ENCODE measurements at regions not wholly inside any gene's neighbourhood (a gene's known extent, or its start where the extent isn't known, plus 50 kb on each side); places are given as distances from the start of the nearest gene placed in this dataset.
A peak's percentile ranks its signal among the peaks of the same experiment; 100 is the strongest.

- Histone ChIP-seq H3K4me3 (ENCODE audit: low read length) (no peak overlapping the region), H3K4me1 (ENCODE audit: control insufficient read depth, insufficient read depth, low read length) (no peaks in the 10 kb centered on the region), H3K9me3 (replicated peaks; ENCODE audit: low read length) (no peaks in the 10 kb centered on the region), H3K9ac (ENCODE audit: low read depth, low read length) (no peak overlapping the region), H3K36me3 (ENCODE audit: insufficient read depth, low read length) (no peaks in the 10 kb centered on the region), H3K27me3 (ENCODE audit: control insufficient read depth, insufficient read depth, low read length) (peaks cover 27% of the 10 kb centered on the region), H3K4me2 (ENCODE audit: low read length) (no peak overlapping the region)
Observed at GRCh38 chr2:8576525-8577167, 105.2 kb upstream of the ID2 start.

GRCh38 chr2:8577573-8577972 lies 104.3 kb upstream of the ID2 start:
- H3K9me3 ChIP-seq (replicated peaks; ENCODE audit: low read length), result no peaks in the 10 kb centered on the region
- H3K4me2 ChIP-seq (ENCODE audit: low read length), result no peak overlapping the region
- no peak overlapping the region for H3K9ac ChIP-seq (ENCODE audit: low read depth, low read length)
- H3K4me3 ChIP-seq (ENCODE audit: low read length), result no peak overlapping the region
- H3K36me3 ChIP-seq (ENCODE audit: insufficient read depth, low read length), result no peaks in the 10 kb centered on the region
- no peaks in the 10 kb centered on the region for H3K4me1 ChIP-seq (ENCODE audit: control insufficient read depth, insufficient read depth, low read length)
- peaks cover 27% of the 10 kb centered on the region for H3K27me3 ChIP-seq (ENCODE audit: control insufficient read depth, insufficient read depth, low read length)

- no peaks in the 10 kb centered on the region for H3K4me1 ChIP-seq (ENCODE audit: control insufficient read depth, insufficient read depth, low read length)
- H3K9ac ChIP-seq (ENCODE audit: low read depth, low read length), result no peak overlapping the region
- H3K4me3 ChIP-seq (ENCODE audit: low read length), result no peak overlapping the region
- peaks cover 27% of the 10 kb centered on the region for H3K27me3 ChIP-seq (ENCODE audit: control insufficient read depth, insufficient read depth, low read length)
- H3K4me2 ChIP-seq (ENCODE audit: low read length), result no peak overlapping the region
- no peaks in the 10 kb centered on the region for H3K36me3 ChIP-seq (ENCODE audit: insufficient read depth, low read length)
- H3K9me3 ChIP-seq (replicated peaks; ENCODE audit: low read length), result no peaks in the 10 kb centered on the region
Observed at GRCh38 chr2:8578335-8579244, 103.3 kb upstream of the ID2 start.

- no peak overlapping the region for H3K4me2 ChIP-seq (ENCODE audit: low read length)
- no peak overlapping the region for H3K9ac ChIP-seq (ENCODE audit: low read depth, low read length)
- no peaks in the 10 kb centered on the region for H3K36me3 ChIP-seq (ENCODE audit: insufficient read depth, low read length)
- H3K27me3 ChIP-seq (ENCODE audit: control insufficient read depth, insufficient read depth, low read length), result peaks cover 33% of the 10 kb centered on the region
- H3K4me1 ChIP-seq (ENCODE audit: control insufficient read depth, insufficient read depth, low read length), result no peaks in the 10 kb centered on the region
- no peaks in the 10 kb centered on the region for H3K9me3 ChIP-seq (replicated peaks; ENCODE audit: low read length)
- no peak overlapping the region for H3K4me3 ChIP-seq (ENCODE audit: low read length)
Observed at GRCh38 chr2:8579485-8580085, 102.3 kb upstream of the ID2 start.

GRCh38 chr2:8580316-8581233 lies 101.3 kb upstream of the ID2 start:
- Histone ChIP-seq H3K4me2 (ENCODE audit: low read length) (no peak overlapping the region), H3K36me3 (ENCODE audit: insufficient read depth, low read length) (no peaks in the 10 kb centered on the region), H3K9me3 (replicated peaks; ENCODE audit: low read length) (no peaks in the 10 kb centered on the region), H3K9ac (ENCODE audit: low read depth, low read length) (no peak overlapping the region), H3K27me3 (ENCODE audit: control insufficient read depth, insufficient read depth, low read length) (peaks cover 34% of the 10 kb centered on the region), H3K4me1 (ENCODE audit: control insufficient read depth, insufficient read depth, low read length) (no peaks in the 10 kb centered on the region), H3K4me3 (ENCODE audit: low read length) (no peak overlapping the region)

GRCh38 chr2:8581234-8581561 lies 100.7 kb upstream of the ID2 start:
- no peak overlapping the region for H3K9ac ChIP-seq (ENCODE audit: low read depth, low read length)
- H3K4me2 ChIP-seq (ENCODE audit: low read length), result no peak overlapping the region
- no peaks in the 10 kb centered on the region for H3K36me3 ChIP-seq (ENCODE audit: insufficient read depth, low read length)
- H3K27me3 ChIP-seq (ENCODE audit: control insufficient read depth, insufficient read depth, low read length), result peaks cover 28% of the 10 kb centered on the region
- no peaks in the 10 kb centered on the region for H3K4me1 ChIP-seq (ENCODE audit: control insufficient read depth, insufficient read depth, low read length)
- no peaks in the 10 kb centered on the region for H3K9me3 ChIP-seq (replicated peaks; ENCODE audit: low read length)
- H3K4me3 ChIP-seq (ENCODE audit: low read length), result no peak overlapping the region

GRCh38 chr2:8581601-8582041 lies 100.2 kb upstream of the ID2 start:
- H3K4me3 ChIP-seq (ENCODE audit: low read length), result no peak overlapping the region
- H3K36me3 ChIP-seq (ENCODE audit: insufficient read depth, low read length), result no peaks in the 10 kb centered on the region
- H3K9me3 ChIP-seq (replicated peaks; ENCODE audit: low read length), result no peaks in the 10 kb centered on the region
- no peak overlapping the region for H3K4me2 ChIP-seq (ENCODE audit: low read length)
- H3K27me3 ChIP-seq (ENCODE audit: control insufficient read depth, insufficient read depth, low read length), result peaks cover 27% of the 10 kb centered on the region
- no peaks in the 10 kb centered on the region for H3K4me1 ChIP-seq (ENCODE audit: control insufficient read depth, insufficient read depth, low read length)
- H3K9ac ChIP-seq (ENCODE audit: low read depth, low read length), result no peak overlapping the region

GRCh38 chr2:8582191-8582590 lies 99.7 kb upstream of the ID2 start:
- Histone ChIP-seq H3K9ac (ENCODE audit: low read depth, low read length) (no peak overlapping the region), H3K36me3 (ENCODE audit: insufficient read depth, low read length) (no peaks in the 10 kb centered on the region), H3K9me3 (replicated peaks; ENCODE audit: low read length) (no peaks in the 10 kb centered on the region), H3K27me3 (ENCODE audit: control insufficient read depth, insufficient read depth, low read length) (peaks cover 23% of the 10 kb centered on the region), H3K4me2 (ENCODE audit: low read length) (no peak overlapping the region), H3K4me1 (ENCODE audit: control insufficient read depth, insufficient read depth, low read length) (no peaks in the 10 kb centered on the region), H3K4me3 (ENCODE audit: low read length) (no peak overlapping the region)

- H3K4me2 ChIP-seq (ENCODE audit: low read length), result no peak overlapping the region
- H3K9ac ChIP-seq (ENCODE audit: low read depth, low read length), result no peak overlapping the region
- H3K4me3 ChIP-seq (ENCODE audit: low read length), result no peak overlapping the region
- H3K4me1 ChIP-seq (ENCODE audit: control insufficient read depth, insufficient read depth, low read length), result no peaks in the 10 kb centered on the region
- no peaks in the 10 kb centered on the region for H3K36me3 ChIP-seq (ENCODE audit: insufficient read depth, low read length)
- H3K9me3 ChIP-seq (replicated peaks; ENCODE audit: low read length), result no peaks in the 10 kb centered on the region
- H3K27me3 ChIP-seq (ENCODE audit: control insufficient read depth, insufficient read depth, low read length), result peaks cover 23% of the 10 kb centered on the region
Observed at GRCh38 chr2:8582651-8583399, 99.0 kb upstream of the ID2 start.

- H3K9ac ChIP-seq (ENCODE audit: low read depth, low read length), result no peak overlapping the region
- peak overlapping the region; percentile 59 for H3K4me2 ChIP-seq (ENCODE audit: low read length)
- H3K27me3 ChIP-seq (ENCODE audit: control insufficient read depth, insufficient read depth, low read length), result peaks cover 22% of the 10 kb centered on the region
- no peaks in the 10 kb centered on the region for H3K9me3 ChIP-seq (replicated peaks; ENCODE audit: low read length)
- no peaks in the 10 kb centered on the region for H3K36me3 ChIP-seq (ENCODE audit: insufficient read depth, low read length)
- H3K4me1 ChIP-seq (ENCODE audit: control insufficient read depth, insufficient read depth, low read length), result no peaks in the 10 kb centered on the region
- H3K4me3 ChIP-seq (ENCODE audit: low read length), result peak overlapping the region; percentile 47
Observed at GRCh38 chr2:8583400-8584173, 98.3 kb upstream of the ID2 start.

Measured in skeletal muscle satellite cell (primary cell).